Kidney (tissue), 13 donors: ENCODE measurements at regions not wholly inside any gene's neighbourhood (a gene's known extent, or its start where the extent isn't known, plus 50 kb on each side); places are given as distances from the start of the nearest gene placed in this dataset.
"Not testable (repeated sequence)": the region's sequence is repeated elsewhere in the genome, so short reads cannot be mapped to it uniquely, and the experiment has no call there.

ENCODE experiments used
- DNase-seq, 5 donors: peaks; one replicate each; pipeline ENCODE4 v3.0.0-alpha.2; 2013 to 2020
- FAIRE-seq: peaks from 2 replicates; lab custom pipeline; 2012; peaks lifted over from hg19 to GRCh38; lab: Jason Lieb, UNC
- H3K27ac ChIP-seq, 2 donors: one replicate each; pipeline ENCODE4 v1.7.0; 2013; ENCODE audit warnings: low read depth in 2 of 2, low read length in 2 of 2, inconsistent platforms in 1 of 2
- H3K27me3 ChIP-seq: one replicate; pipeline ENCODE4 v1.7.1; 2013; ENCODE audit warnings: low read length, inconsistent platforms; ENCODE audit not compliant: control insufficient read depth, insufficient read depth
- H3K36me3 ChIP-seq, 3 donors: one replicate each; pipeline versions ENCODE4 v1.7.0 to v1.7.1; 2013; ENCODE audit warnings: low read length in 3 of 3, control low read depth in 1 of 3, inconsistent platforms in 1 of 3; ENCODE audit not compliant: insufficient read depth in 3 of 3, control insufficient read depth in 2 of 3
- H3K4me1 ChIP-seq, 3 donors: one replicate each; pipeline versions ENCODE4 v1.7.0 to v1.7.1; 2013; ENCODE audit warnings: low read length in 3 of 3, inconsistent platforms in 1 of 3, low read depth in 1 of 3; ENCODE audit not compliant: control insufficient read depth in 2 of 3, insufficient read depth in 2 of 3
- H3K4me3 ChIP-seq, 3 donors: one replicate each; pipeline versions ENCODE4 v1.7.0 to v1.8.1; 2013; ENCODE audit warnings: low read length in 3 of 3, control low read depth in 1 of 3, inconsistent platforms in 1 of 3
- H3K9ac ChIP-seq, 3 donors: one replicate each; pipeline versions ENCODE4 v1.7.0 to v1.7.1; 2013; ENCODE audit warnings: low read length in 3 of 3, control low read depth in 1 of 3, inconsistent platforms in 1 of 3
- H3K9me3 ChIP-seq, 3 donors: one replicate each; pipeline versions ENCODE4 v1.7.0 to v1.7.1; 2013; ENCODE audit warnings: low read length in 3 of 3, control low read depth in 1 of 3, inconsistent platforms in 1 of 3; ENCODE audit not compliant: control insufficient read depth in 2 of 3, insufficient read depth in 1 of 3
- intact Hi-C: fragments of 100-400 bp; cut with DNase I; formaldehyde crosslinking; loops from one replicate; pipeline ENCODE4 v1.11.1; 2022
- TF ChIP-seq, protein P1 (sequence below): IDR thresholded peaks from 3 replicates; pipeline ENCODE4 v1.5.1; 2012; ENCODE audit warnings: mild to moderate bottlenecking, moderate library complexity, borderline replicate concordance; ENCODE audit not compliant: insufficient read depth; ENCODE audit errors: extremely low read depth
- donor health status: control.
- donor health status: control.
- donor health status: control.
- donor health status: control.
- donor health status: control.
- donor health status: DM: yes; HTN: yes; CAD: no.
- donor health status: Normal renal cell carcinoma (clear cell type).

DNA sequence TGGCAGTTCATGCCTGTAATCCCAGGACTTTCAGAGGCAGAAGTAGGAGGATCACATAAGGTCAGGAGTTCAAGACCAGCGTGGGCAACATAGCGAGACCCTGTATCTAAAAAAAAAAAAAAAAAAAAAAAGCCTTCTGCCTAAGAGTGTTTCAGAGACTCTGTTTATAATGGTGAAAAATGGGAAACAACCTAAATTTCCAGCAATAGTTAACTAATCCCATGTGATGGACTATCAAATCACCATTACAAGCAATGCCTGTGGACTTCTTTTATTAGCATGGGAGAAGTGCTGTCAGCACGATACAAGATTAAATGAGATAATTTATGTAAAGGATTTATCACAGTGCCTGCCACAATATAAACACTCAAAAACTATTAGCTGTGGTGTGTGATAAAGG lies 67.5 kb upstream of the CUX1 start:
- H3K9me3 ChIP-seq, result no peaks in the 10 kb centered on the region
- H3K4me3 ChIP-seq, result no peak overlapping the region
- H3K9ac ChIP-seq, result no peak overlapping the region
- peaks cover 0 to under 1% (median 0%) of the 10 kb centered on the region in 3 donors for H3K4me1 ChIP-seq
- no peak for DNase-seq
- H3K27ac ChIP-seq, result no peak overlapping the region
- no peaks in the 10 kb centered on the region for H3K36me3 ChIP-seq
- H3K27me3 ChIP-seq, result no peaks in the 10 kb centered on the region
- TF ChIP-seq, protein P1, sequence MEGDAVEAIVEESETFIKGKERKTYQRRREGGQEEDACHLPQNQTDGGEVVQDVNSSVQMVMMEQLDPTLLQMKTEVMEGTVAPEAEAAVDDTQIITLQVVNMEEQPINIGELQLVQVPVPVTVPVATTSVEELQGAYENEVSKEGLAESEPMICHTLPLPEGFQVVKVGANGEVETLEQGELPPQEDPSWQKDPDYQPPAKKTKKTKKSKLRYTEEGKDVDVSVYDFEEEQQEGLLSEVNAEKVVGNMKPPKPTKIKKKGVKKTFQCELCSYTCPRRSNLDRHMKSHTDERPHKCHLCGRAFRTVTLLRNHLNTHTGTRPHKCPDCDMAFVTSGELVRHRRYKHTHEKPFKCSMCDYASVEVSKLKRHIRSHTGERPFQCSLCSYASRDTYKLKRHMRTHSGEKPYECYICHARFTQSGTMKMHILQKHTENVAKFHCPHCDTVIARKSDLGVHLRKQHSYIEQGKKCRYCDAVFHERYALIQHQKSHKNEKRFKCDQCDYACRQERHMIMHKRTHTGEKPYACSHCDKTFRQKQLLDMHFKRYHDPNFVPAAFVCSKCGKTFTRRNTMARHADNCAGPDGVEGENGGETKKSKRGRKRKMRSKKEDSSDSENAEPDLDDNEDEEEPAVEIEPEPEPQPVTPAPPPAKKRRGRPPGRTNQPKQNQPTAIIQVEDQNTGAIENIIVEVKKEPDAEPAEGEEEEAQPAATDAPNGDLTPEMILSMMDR, result no peak
- FAIRE-seq, result no peak
- intact Hi-C loops, result no loop called here

DNA sequence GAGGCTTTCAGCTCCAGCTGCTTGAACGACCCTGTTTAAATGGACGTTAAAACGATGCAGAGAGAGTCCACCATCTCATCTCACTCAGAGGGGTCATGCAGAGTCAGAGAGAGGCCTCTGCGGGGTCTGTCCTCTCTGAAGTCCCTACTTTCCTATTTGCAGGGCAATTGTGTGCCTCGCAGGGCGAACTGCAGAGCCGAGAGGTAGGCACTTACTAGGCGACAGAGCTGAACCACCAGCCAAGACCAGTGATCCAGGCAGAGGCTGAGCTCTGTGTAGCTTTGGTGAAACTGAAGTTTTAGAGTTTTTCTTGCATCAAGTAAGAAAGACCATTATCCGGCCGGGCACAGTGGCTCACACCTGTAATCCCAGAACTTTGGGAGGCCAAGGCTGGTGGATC lies 64.1 kb upstream of the CUX1 start:
- H3K9me3 ChIP-seq, result no peaks in the 10 kb centered on the region
- DNase-seq, result no peak
- intact Hi-C loops, result no loop called here
- TF ChIP-seq, protein P1, result no peak
- H3K27me3 ChIP-seq, result no peaks in the 10 kb centered on the region
- H3K27ac ChIP-seq, result no peak overlapping the region
- no peaks in the 10 kb centered on the region for H3K36me3 ChIP-seq
- peaks cover 0 to 2% (median 0%) of the 10 kb centered on the region in 3 donors for H3K4me1 ChIP-seq
- no peak overlapping the region for H3K4me3 ChIP-seq
- no peak for FAIRE-seq
- no peak overlapping the region for H3K9ac ChIP-seq

DNA sequence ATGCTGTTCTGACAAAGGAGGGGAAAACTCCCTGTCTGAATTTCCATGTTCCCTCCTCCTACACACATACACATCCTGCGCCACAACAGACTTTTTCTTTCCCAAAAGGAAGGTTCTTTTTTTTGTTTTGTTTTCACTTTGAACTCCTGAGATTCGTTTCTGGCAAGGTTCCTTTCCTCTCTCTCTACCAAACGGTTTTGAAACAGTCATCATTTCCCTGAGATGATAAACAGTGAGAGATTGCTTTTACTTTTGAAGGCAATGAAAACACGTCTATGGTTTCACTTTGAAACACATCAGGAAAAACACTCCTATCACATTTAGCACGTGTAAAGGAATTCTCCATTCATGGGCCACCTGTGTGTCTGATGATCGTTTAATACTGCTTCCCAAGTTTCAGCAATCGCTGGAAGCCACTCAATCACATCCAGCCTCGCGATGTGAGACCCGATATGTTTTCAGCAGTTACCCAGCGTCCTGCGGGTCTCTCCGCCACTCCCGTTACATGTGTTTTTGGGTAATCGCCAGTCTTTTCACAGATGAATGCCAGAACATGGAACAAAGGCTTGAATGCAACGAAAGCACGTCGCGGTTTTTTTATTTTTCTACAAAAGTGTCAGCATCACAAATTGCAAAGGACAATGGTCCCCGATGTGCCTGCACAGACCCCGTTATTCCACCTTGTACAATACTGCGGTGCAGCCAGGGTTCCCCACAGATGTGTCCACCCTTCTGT lies 62.8 kb upstream of the CUX1 start:
- no peaks in the 10 kb centered on the region for H3K9me3 ChIP-seq
- no peak overlapping the region for H3K27ac ChIP-seq
- intact Hi-C loops, result no loop called here
- no peaks in the 10 kb centered on the region for H3K36me3 ChIP-seq
- peak overlapping the region in 2 of 3 donors; percentile 8 to 84 for H3K9ac ChIP-seq
- H3K27me3 ChIP-seq, result no peaks in the 10 kb centered on the region
- TF ChIP-seq, protein P1, result no peak
- DNase-seq, result peak in 3 of 5 donors; percentile 72 to 88 (median 84)
- no peak for FAIRE-seq
- peak overlapping the region; percentile 58 to 86 (median 78) for H3K4me3 ChIP-seq
- H3K4me1 ChIP-seq, result peaks cover 0 to 2% (median 0%) of the 10 kb centered on the region in 3 donors

DNA sequence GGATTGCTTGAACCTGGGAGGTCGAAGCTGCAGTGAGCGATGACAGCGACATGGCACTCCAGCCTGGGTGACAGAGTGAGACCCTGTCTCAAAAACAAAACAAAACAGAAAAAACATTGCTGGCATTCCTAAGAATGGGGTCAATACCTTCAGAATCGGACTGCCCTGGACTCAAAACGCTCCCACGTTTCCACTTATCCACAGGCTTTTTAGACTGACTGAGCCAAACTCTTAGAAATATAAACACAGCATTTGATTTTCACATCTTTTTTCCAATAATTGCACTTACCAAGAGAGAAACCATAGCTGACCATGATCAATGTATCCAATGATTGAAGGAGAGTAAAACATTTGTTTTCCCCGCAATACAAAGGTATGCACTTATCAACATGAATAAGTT lies 59.5 kb upstream of the CUX1 start:
- DNase-seq, result no peak
- TF ChIP-seq, protein P1, result no peak
- no peak overlapping the region for H3K27ac ChIP-seq
- no peaks in the 10 kb centered on the region for H3K36me3 ChIP-seq
- FAIRE-seq, result no peak
- no peaks in the 10 kb centered on the region for H3K27me3 ChIP-seq
- intact Hi-C loops, result no loop called here
- H3K4me3 ChIP-seq, result no peak overlapping the region
- no peaks in the 10 kb centered on the region for H3K9me3 ChIP-seq
- no peak overlapping the region for H3K9ac ChIP-seq
- H3K4me1 ChIP-seq, result peaks cover 0 to 2% (median 0%) of the 10 kb centered on the region in 3 donors

DNA sequence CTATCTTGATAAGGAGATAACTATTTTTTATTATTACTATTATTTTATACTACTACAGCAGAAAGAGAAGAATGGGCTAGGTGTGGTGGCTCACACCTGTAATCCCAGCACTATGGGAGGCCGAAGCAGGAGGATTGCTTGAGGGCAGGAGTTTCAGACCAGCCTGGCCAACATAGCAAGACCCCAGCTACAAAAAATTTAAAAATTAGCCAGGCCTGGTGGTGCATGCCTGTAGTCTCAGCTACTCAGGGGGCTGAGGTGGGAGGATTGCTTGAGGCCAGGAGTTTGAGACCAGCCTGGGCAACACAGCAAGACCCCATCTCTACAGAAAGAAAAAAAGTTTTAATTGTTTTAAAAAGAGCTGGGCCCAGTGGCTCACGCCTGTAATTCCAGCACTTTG lies 58.9 kb upstream of the CUX1 start:
- H3K36me3 ChIP-seq, H3K4me3 ChIP-seq, H3K4me1 ChIP-seq, FAIRE-seq, DNase-seq, H3K9me3 ChIP-seq, intact Hi-C loops, H3K9ac ChIP-seq, H3K27me3 ChIP-seq, H3K27ac ChIP-seq: not testable (repeated sequence)
